Mucosa of rectum (tissue), 2 donors: ENCODE measurements at regions not wholly inside any gene's neighbourhood (a gene's known extent, or its start where the extent isn't known, plus 50 kb on each side); places are given as distances from the start of the nearest gene placed in this dataset.
"Not testable (repeated sequence)": the region's sequence is repeated elsewhere in the genome, so short reads cannot be mapped to it uniquely, and the experiment has no call there.

Source experiments
- H3K27ac ChIP-seq, 2 donors: one replicate each; pipeline ENCODE4 v1.7.0; 2013; ENCODE audit warnings: inconsistent platforms in 2 of 2, low read depth in 2 of 2, low read length in 2 of 2
- H3K27me3 ChIP-seq, 2 donors: one replicate each; pipeline ENCODE4 v1.7.0; 2013; ENCODE audit warnings: low read length in 2 of 2; ENCODE audit not compliant: control insufficient read depth in 2 of 2, insufficient read depth in 2 of 2
- H3K36me3 ChIP-seq, 2 donors: one replicate each; pipeline ENCODE4 v1.7.0; 2013; ENCODE audit warnings: low read length in 2 of 2; ENCODE audit not compliant: control insufficient read depth in 2 of 2, insufficient read depth in 2 of 2
- H3K4me1 ChIP-seq, 2 donors: one replicate each; pipeline ENCODE4 v1.7.0; 2013; ENCODE audit warnings: low read length in 2 of 2, mild to moderate bottlenecking in 1 of 2; ENCODE audit not compliant: control insufficient read depth in 2 of 2, insufficient read depth in 2 of 2
- H3K4me3 ChIP-seq, 2 donors: one replicate each; pipeline ENCODE4 v1.7.0; 2013; ENCODE audit warnings: low read length in 2 of 2
- H3K9ac ChIP-seq, 2 donors: one replicate each; pipeline ENCODE4 v1.7.0; 2013; ENCODE audit warnings: low read length in 2 of 2, low read depth in 1 of 2, mild to moderate bottlenecking in 1 of 2
- H3K9me3 ChIP-seq, 2 donors: one replicate each; pipeline ENCODE4 v1.7.0; 2013; ENCODE audit warnings: low read length in 2 of 2; ENCODE audit not compliant: control insufficient read depth in 2 of 2
- donor health status: healthy.
- donor health status: Normal muscosa, but diverticular disease.

GRCh38 chr6:28824793-28825731 lies 98.7 kb downstream of the TRIM27 start:
- H3K36me3 ChIP-seq, result no peaks in the 10 kb centered on the region
- H3K9ac ChIP-seq, result no peak overlapping the region
- H3K27me3 ChIP-seq, result peaks cover 24 to 31% of the 10 kb centered on the region in 2 donors
- no peaks in the 10 kb centered on the region for H3K9me3 ChIP-seq
- H3K27ac ChIP-seq, result no peak overlapping the region
- no peak overlapping the region for H3K4me3 ChIP-seq
- H3K4me1 ChIP-seq, result no peaks in the 10 kb centered on the region

GRCh38 chr6:28825732-28826293 lies 98.0 kb downstream of the TRIM27 start:
- Histone ChIP-seq H3K36me3 (no peaks in the 10 kb centered on the region), H3K27me3 (peaks cover 24 to 31% of the 10 kb centered on the region in 2 donors), H3K4me1 (no peaks in the 10 kb centered on the region), H3K27ac (no peak overlapping the region), H3K4me3 (no peak overlapping the region), H3K9ac (no peak overlapping the region), H3K9me3 (no peaks in the 10 kb centered on the region)

GRCh38 chr6:28831683-28832082 lies 92.1 kb downstream of the TRIM27 start:
- not testable (repeated sequence) for H3K4me3 ChIP-seq, H3K9ac ChIP-seq, H3K27ac ChIP-seq, H3K4me1 ChIP-seq, H3K9me3 ChIP-seq, H3K36me3 ChIP-seq
- H3K27me3 ChIP-seq, result peaks cover 7 to 11% of the 10 kb centered on the region in 2 donors

- not testable (repeated sequence) for H3K9ac ChIP-seq, H3K4me3 ChIP-seq, H3K9me3 ChIP-seq, H3K27ac ChIP-seq, H3K27me3 ChIP-seq, H3K36me3 ChIP-seq
- H3K4me1 ChIP-seq, result peaks cover 5 to 14% of the 10 kb centered on the region in 2 donors
Observed at GRCh38 chr6:28836703-28837102, 87.1 kb downstream of the TRIM27 start.

GRCh38 chr6:28838289-28838633 lies 85.5 kb downstream of the TRIM27 start:
- Histone ChIP-seq H3K27ac (peak overlapping the region; percentile 65 to 74), H3K4me3 (peak overlapping the region; percentile 93 to 95), H3K4me1 (peaks cover 5 to 14% of the 10 kb centered on the region in 2 donors), H3K27me3 (peaks cover under 1 to 10% of the 10 kb centered on the region in 2 donors), H3K36me3 (no peaks in the 10 kb centered on the region), H3K9ac (peak overlapping the region; percentile 72 to 75), H3K9me3 (no peaks in the 10 kb centered on the region)

GRCh38 chr6:28838634-28839442 lies 84.9 kb downstream of the TRIM27 start:
- peak overlapping the region; percentile 65 to 74 for H3K27ac ChIP-seq
- H3K9me3 ChIP-seq, result no peaks in the 10 kb centered on the region
- H3K36me3 ChIP-seq, result no peaks in the 10 kb centered on the region
- peak overlapping the region; percentile 72 to 75 for H3K9ac ChIP-seq
- peaks cover 0 to 9% of the 10 kb centered on the region in 2 donors for H3K27me3 ChIP-seq
- H3K4me3 ChIP-seq, result peak overlapping the region; percentile 93 to 95
- H3K4me1 ChIP-seq, result peaks cover 5 to 14% of the 10 kb centered on the region in 2 donors

GRCh38 chr6:28839443-28840120 lies 84.2 kb downstream of the TRIM27 start:
- peaks cover 5 to 14% of the 10 kb centered on the region in 2 donors for H3K4me1 ChIP-seq
- peaks cover 0 to 3% of the 10 kb centered on the region in 2 donors for H3K27me3 ChIP-seq
- no peaks in the 10 kb centered on the region for H3K9me3 ChIP-seq
- H3K4me3 ChIP-seq, result peak overlapping the region; percentile 93 to 95
- H3K9ac ChIP-seq, result peak overlapping the region; percentile 72 to 75
- no peak overlapping the region for H3K27ac ChIP-seq
- H3K36me3 ChIP-seq, result no peaks in the 10 kb centered on the region

GRCh38 chr6:28841290-28841689 lies 82.5 kb downstream of the TRIM27 start:
- no peak overlapping the region for H3K4me3 ChIP-seq
- H3K27me3 ChIP-seq, result peaks cover 0 to 3% of the 10 kb centered on the region in 2 donors
- H3K4me1 ChIP-seq, result peaks cover 5 to 14% of the 10 kb centered on the region in 2 donors
- no peaks in the 10 kb centered on the region for H3K36me3 ChIP-seq
- H3K9me3 ChIP-seq, result no peaks in the 10 kb centered on the region
- H3K9ac ChIP-seq, result no peak overlapping the region
- no peak overlapping the region for H3K27ac ChIP-seq

GRCh38 chr6:28848756-28849155 lies 75.0 kb downstream of the TRIM27 start:
- H3K9ac ChIP-seq, H3K4me1 ChIP-seq, H3K27ac ChIP-seq, H3K36me3 ChIP-seq, H3K9me3 ChIP-seq, H3K27me3 ChIP-seq, H3K4me3 ChIP-seq: not testable (repeated sequence)
